ENCODE measurements at regions not wholly inside any gene's neighbourhood (a gene's known extent, or its start where the extent isn't known, plus 50 kb on each side); places are given as distances from the start of the nearest gene placed in this dataset.
"Not testable (repeated sequence)": the region's sequence is repeated elsewhere in the genome, so short reads cannot be mapped to it uniquely, and the experiment has no call there.

DNA sequence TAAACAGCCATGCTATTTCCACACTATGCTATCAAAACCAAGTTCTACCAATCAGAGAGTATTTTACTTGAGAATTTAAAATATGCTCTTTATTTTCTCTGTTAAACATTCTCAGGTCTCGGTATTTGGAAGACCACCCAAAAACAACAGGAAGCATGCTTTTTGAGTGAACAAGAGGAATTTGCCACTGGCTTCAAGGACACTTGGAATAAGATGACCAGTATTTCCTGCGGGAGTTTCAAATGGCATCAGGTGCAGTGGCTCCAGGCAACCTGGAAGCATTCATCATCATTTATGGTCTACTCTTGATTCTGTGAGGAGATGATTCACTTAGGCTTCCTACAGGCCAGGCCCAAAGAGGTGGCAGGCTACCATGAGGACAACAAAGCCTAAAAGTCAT, 305.7 kb upstream of the ATP11B start:
- in situ Hi-C loops (cut with MboI; ENCODE audit: low pct_unique_long_range_greater_than_20kb, low sequenced_read_pairs) = no loop called here
- DNase-seq = no peak

DNA sequence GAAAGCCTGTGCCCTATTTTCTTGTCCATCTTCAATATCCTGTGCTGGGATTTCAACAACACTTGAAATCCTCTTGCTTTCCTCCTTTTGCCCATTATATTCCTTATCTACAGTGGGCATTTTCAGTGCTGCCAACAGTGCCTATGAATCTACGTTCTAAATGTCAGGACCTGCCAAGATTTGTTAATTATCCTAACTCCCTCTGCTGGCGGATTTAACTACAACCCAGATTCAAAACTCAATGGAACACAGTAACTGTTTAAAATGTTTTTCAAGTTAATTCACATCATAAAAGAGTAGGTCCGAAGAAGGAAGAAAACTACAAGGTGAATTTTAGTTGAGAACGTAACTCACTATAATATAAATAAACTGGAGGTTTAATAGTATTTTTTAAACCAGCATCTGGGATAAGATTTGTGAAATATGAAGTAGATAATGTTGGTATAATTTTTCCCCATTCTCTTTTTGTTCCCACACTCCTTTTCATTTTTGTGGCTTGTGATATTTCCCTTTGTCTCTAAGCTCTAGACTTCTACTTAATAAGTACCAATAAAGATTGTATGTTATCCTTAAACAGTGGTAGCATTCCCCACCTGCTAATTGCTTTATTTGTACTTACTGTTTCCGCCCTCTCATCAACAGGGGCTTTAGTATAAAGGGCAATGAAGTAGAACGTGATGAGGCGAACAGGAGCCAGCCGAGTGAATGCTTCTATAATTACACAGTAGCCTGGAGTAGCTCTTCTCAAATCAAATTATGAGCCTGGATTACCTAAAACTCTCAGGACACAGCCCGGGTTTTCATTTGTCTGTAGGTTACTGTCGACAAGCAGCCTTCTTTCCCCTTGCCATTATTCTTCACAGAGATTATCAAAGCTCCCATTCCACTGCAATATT, 302.5 kb upstream of the ATP11B start:
- in situ Hi-C loops (cut with MboI; ENCODE audit: low pct_unique_long_range_greater_than_20kb, low sequenced_read_pairs) = no loop called here
- peak; percentile 28 for DNase-seq

DNA sequence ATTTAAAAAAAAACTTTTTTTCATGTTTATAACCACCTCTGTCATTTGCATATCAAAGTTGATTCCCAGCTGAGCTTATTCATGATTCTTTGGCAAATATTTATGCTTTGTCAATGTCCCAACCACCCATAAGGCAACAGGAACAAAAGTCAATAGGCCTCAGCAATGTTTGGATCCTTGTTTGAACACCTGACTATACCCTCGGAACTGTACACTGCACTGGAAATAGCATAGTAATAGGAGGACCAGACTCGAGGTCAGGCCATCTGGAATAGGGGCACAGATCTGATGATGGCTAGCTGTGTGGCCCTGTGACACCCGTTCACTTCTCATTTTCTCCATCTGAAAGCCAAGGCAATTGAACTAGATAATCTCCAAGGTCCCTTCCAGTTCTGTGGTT, 301.7 kb upstream of the ATP11B start:
- in situ Hi-C loops (cut with MboI; ENCODE audit: low pct_unique_long_range_greater_than_20kb, low sequenced_read_pairs) = no loop called here
- DNase-seq = no peak

DNA sequence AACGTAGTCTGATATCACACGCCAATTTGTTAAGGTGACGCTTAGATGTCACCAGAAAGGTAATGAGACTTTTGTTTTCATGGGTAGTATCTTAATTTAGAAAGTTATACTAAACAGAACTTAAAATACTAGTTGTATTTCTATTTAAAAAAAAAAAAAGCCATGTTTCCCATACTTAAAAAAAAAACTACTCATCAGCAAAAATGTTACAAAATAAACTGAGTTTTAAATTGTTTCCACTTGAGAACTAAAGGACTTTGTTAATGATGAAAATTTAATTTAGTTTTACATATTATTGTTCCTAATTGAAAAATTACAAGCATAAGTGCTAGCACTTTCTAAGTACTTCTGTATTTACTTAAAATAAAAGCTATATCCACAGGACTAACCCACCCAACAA, 300.8 kb upstream of the ATP11B start:
- DNase-seq = no peak
- in situ Hi-C loops (cut with MboI; ENCODE audit: low pct_unique_long_range_greater_than_20kb, low sequenced_read_pairs) = no loop called here

DNA sequence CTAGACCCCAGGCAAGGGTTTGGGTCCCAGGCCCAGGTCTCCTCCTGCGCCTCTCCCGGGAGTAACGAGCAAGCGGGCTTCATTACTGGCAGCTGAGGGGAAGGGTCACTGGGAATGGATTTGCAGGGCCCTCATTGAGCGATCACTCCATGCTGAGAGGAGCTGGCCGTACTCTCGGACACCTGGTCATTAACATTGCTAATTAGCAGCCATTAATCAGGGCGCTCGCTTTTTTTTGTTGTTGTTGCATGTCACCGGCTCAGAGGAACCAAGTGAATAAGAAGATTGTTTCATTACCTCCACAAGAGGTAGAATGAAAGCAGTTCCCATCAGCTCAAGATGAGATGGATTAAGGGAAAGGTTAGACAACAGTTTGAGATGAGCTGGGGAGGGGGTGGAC, 293.0 kb upstream of the ATP11B start:
- DNase-seq = no peak
- in situ Hi-C loops (cut with MboI; ENCODE audit: low pct_unique_long_range_greater_than_20kb, low sequenced_read_pairs) = no loop called here

DNA sequence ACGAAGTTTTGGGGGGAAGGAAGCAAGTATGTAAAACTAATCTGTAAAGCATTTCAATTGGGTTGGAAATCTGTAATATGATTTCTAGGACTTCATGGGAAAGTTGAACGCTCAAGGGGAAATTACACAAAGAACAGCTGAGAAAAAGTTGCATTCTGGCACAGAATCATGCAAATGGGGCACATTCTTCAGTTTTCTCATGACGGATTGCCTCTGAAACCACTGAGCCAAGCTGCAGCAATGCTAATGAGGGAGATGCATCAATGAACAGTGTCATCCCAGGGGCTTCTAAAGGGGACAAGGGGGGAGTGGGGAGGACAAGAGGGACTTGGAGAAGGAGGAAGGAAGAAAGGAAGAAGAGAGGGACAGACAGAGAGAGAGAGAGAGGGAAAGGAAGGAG, 291.4 kb upstream of the ATP11B start:
- no peak for DNase-seq
- in situ Hi-C loops (cut with MboI; ENCODE audit: low pct_unique_long_range_greater_than_20kb, low sequenced_read_pairs) = no loop called here

DNA sequence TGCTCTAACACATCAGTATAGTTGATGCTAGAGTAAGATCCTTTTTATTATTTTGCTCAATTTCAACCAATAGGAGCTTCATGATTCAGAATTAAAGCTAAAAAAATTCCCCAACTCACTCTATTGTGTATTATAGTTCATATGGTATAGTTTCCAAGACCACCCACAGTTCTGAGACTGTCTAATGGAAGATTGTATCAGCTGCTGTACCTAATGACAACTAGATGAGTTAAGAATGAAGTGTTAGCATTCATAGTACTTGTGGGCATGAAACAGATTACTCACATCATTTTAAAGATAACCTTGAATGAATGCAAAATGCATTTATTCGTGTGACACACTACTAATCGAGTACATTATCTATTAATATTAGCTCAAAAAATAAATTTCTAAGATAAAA, 289.9 kb upstream of the ATP11B start:
- in situ Hi-C loops (cut with MboI; ENCODE audit: low pct_unique_long_range_greater_than_20kb, low sequenced_read_pairs) = no loop called here
- no peak for DNase-seq

DNA sequence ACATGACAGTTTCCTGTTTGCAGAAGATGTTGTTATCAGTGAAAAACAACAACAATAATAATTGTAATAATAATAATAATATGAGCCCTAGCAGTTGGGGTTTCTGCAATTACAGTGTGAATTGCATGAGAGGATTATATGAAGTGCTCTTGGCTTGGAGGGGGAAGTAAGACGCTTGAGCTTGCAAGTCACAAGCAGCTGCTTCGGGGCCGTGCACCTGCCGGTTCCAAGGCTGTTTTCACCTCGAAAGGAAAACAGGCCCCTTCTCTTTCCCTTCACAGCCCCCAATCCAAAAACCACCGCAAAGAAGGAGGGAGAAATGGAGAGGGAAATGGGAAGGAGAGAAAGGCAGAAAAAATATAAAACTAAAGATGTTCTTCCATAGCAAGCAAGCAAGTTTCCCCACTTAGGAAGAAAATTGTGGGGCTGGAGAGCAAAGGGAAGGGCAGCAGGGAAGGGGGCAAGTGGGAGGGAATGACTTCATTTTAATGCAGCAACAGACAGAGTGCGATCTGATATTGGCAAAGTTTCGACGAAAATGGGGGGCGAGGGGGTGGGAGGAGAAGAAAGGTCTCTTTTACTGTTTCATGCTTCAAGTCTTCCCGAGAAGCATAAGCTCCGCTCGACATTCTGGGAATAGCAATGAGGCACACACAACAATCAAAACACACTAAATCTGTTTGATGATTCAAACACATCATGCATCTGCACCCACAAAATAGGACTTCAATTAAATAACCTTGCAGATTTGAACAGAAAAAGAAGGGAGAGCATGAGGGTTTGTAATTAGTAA, 284.2 kb upstream of the ATP11B start:
- DNase-seq = no peak
- in situ Hi-C loops (cut with MboI; ENCODE audit: low pct_unique_long_range_greater_than_20kb, low sequenced_read_pairs) = no loop called here

DNA sequence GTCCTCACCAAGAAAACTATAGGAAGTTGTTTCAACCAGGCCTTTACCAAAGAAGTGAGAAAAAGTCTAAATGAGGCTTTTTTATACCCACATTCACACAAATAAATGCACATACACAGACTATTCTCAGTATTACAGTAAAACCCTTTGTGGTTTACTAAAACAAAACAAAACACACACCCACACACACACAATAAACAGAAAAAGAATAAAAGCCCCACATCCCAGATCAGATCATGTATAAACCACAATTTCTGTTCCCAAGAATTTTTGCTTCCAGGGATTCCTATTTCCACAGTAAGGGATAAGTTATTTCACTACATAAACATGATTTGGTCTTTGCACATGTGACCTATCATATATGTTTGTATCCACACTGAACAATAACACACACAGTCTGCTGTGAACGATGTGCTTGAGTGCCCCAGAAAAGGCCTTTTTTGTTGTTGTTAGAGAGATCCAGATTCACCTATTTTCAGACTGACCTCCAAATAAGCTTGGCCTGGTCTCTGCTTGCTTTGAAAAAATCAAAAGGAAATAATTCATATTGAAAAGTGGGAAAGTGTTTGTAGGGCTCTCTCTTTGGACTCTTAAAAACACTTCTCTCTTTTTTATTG, 283.4 kb upstream of the ATP11B start:
- in situ Hi-C loops (cut with MboI; ENCODE audit: low pct_unique_long_range_greater_than_20kb, low sequenced_read_pairs) = no loop called here
- no peak for DNase-seq

DNA sequence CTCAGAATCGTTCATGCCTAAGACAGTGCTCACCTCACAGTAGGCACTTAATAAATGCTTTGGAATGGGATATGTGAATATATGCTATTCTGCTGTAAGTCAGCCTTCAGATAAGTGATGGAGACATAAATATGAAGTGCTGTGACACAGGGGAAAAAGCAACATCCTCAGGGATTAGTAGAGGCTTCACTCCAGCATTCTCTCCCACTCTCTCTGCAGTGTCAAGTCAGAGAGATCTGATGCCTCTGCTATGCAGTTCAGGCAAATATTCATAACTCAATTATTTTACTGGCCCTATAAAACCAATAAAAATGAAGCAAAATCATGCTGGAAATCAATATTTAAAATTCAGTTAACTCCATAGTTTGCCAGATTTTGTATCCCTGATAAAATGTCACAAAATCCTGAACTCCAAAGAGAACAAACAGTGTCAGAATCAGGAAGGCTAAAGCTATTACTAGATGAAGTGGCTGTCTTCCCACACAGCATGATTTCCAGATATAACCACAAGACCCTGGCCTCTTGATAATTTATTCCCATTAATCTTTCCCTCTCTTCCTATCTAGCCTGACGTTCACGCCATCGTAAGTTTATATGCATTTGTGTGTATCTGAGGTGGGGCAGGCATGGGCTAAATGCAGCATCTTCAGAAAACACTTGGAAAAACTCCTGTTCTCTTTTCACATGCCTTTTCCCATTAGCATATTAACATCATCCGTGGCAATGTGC, 278.9 kb upstream of the ATP11B start:
- in situ Hi-C loops (cut with MboI; ENCODE audit: low pct_unique_long_range_greater_than_20kb, low sequenced_read_pairs) = no loop called here
- no peak for DNase-seq

DNA sequence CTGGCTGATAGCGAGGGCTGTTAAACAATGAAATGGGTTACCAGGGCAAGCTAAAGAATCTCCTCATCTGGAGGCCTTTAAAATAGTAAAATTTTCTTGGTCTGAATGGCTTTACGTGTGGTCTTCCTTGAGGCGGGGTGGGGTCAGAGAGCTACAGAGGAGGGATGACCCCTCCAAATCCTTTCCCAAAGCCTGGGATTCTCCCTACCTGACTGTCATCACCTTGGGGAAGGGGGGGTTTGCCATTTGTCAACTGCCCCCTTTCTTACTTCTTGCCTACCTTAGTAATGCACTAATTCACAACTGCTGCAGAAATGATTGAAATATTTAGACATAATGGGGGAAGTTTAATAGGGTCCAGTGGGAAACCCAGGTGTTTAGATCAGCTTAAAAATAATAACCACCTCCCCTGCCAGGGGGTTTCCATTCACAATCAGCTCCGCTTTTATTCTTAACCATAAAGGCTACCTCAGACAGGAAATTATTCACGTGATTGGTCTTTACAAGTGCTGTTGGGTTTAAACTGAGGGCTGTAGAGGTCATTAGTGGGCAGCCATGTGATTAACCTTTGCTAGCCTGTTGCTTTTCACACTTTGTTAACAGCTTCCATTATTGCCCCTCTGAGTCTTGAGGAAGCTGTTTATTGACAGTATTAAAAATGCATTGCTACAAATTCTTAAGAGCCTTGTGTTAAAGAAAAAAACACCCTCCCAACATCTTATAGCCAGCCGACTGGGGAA, 276.5 kb upstream of the ATP11B start:
- DNase-seq = no peak
- in situ Hi-C loops (cut with MboI; ENCODE audit: low pct_unique_long_range_greater_than_20kb, low sequenced_read_pairs) = no loop called here

DNA sequence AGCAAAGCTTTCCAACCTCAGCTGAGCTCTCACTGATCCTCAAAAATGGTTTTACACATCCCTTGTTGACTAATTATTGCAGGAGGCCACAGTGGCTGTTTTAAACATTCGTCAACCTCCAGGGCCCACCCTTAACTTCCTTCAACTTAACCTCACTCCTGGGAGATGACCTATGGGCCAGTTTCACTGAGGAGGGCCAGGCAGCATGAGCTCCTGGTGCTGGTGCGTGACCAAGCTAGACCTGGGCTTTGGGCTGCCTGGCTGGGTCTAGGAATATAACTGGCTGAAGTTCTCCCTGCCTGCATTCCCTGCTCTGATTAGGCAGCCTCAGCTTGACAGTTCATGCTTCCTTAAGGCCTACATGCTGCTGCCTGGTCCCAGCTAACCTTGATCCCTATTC, 273.7 kb upstream of the ATP11B start:
- no peak for DNase-seq
- in situ Hi-C loops (cut with MboI; ENCODE audit: low pct_unique_long_range_greater_than_20kb, low sequenced_read_pairs) = no loop called here

DNA sequence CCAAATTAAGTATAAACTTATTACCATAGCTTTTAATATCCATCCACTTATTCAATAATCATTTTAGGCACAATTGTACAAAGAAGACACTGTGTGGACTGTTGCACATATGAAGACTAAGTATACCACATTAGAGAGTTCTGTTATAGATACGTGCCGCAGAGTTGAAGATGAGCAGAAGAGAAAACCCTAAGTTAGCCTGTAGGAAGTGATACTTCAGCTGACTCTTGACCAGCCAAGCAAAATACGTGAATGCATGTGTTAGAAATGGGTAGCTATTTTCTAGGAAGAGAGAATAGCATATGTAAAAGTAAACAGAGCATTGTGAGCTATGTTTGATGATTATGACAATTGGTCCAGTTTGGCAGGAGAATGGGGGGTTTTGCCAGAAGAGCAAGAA, 272.0 kb upstream of the ATP11B start:
- in situ Hi-C loops (cut with MboI; ENCODE audit: low pct_unique_long_range_greater_than_20kb, low sequenced_read_pairs) = no loop called here
- DNase-seq = no peak

DNA sequence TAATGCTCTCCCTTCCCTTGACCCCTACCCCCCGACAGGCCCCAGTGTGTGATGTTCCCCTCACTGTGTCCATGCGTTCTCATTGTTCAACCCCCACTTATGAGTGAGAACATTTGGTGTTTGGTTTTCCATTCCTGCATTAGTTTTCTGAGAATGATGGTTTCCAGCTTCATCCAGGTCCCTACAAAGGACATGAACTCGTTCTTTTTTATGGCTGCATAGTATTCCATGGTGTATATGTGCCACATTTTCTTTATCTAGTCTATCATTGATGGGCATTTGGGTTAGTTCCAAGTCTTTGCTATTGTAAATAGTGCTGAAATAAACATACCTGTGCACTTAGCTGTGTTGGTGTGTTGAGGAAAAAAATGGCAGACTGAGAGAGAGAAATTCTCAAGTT, 269.9 kb upstream of the ATP11B start:
- DNase-seq; in situ Hi-C loops (cut with MboI; ENCODE audit: low pct_unique_long_range_greater_than_20kb, low sequenced_read_pairs): not testable (repeated sequence)

DNA sequence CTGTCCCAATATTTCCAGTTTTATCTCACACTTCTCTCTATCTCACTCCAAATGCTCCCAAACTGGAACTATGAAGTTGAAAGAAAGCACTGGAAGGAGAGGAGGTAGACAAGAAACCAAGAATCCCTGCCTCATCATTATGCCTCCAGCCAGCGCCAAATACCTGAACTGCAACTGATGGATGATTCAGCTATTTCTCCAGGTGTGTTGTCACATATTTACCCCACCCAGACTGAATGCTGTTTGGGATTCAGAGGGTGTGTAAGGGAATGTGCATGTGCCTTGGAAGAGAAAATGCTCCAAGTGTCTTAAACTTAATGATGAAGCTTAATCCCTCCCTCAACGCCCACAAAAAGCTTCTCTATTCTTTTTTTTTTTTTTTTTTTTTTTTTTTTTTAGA, 269.5 kb upstream of the ATP11B start:
- no peak for DNase-seq
- in situ Hi-C loops (cut with MboI; ENCODE audit: low pct_unique_long_range_greater_than_20kb, low sequenced_read_pairs) = no loop called here

DNA sequence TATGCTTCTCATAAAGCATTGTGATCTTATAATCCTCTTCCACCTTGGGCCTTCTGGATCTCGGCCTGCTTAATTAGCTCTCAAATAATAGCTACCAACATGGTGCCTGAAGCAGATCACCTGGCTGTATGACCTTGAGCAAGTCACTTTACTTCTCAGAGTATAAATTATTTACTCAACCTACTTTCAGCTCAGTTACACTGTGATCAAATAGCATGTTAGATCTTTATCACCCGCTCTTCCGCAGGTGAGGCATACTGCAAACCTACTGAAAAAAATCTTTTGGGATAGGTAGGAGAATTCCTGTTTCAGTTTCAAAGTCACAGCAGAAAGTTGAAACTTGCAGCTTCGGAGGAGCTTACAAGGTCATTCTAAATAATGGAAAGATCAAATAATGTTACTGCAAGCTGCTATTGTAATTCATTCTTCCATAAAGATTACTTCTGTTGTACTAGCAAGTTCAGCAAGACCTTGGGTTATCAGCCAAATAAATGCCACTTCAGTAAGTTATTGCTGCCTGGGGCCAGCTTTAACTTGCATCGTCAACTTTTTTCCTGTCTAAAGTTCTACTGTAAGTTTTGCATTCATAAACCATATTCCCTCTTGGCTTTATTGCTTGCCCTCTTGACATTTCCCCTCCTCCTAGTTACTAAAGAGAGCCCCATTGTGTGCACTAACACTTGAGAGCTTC, 268.4 kb upstream of the ATP11B start:
- in situ Hi-C loops (cut with MboI; ENCODE audit: low pct_unique_long_range_greater_than_20kb, low sequenced_read_pairs) = no loop called here
- DNase-seq = no peak

DNA sequence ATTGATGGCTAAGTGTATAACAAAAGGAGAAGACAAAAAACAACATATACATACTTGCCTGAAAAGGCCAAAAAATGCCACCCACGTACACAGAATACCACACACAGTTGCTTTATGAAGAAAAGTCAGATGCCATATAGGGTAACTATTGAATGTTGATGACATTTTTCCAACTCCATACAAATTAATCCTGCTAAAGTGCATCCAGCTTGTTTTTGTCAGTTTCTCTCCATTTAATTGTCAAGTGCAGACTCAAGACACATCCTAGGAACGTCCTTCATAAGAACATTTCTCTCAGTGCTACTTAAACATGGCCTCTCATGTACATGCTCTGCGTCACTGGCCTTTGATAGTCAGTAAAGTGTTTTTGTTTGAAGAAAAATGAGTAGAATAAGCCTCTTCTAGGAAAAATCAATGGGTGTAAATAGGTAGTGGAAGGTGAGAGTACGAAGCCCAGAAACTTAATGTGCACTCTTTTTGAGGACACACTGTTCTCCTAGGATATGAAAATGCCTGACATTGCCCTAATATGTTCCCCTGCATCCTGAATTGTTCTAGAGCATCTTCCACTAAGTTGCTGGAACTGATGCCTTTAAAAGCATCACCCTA, 267.4 kb upstream of the ATP11B start:
- in situ Hi-C loops (cut with MboI; ENCODE audit: low pct_unique_long_range_greater_than_20kb, low sequenced_read_pairs) = no loop called here
- DNase-seq = no peak

DNA sequence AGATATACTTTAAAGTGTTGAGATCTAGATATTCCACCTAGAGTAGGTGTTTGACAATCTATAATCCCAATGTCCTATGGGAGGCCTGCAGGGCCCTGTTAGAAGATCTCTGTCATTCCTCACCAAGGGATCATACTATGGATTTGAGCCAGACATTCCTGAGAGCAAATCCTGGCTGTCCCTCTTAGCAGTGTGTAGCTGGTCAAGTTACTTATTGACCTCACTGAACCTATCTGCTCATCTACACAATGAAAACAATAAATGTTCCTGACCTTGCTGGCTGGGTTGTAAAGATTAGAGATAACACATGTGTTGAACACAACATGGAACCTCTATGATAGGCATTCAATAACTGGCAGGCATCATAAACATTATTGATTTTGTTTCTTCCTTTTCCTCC, 265.6 kb upstream of the ATP11B start:
- in situ Hi-C loops (cut with MboI; ENCODE audit: low pct_unique_long_range_greater_than_20kb, low sequenced_read_pairs) = no loop called here
- DNase-seq = no peak

Measured in KBM-7 (cell line).